Cardiac fibroblast (primary cell): ENCODE measurements at regions not wholly inside any gene's neighbourhood (a gene's known extent, or its start where the extent isn't known, plus 50 kb on each side); places are given as distances from the start of the nearest gene placed in this dataset.

Experiments
- DNase-seq, 2 donors: peaks; one replicate each; pipeline versions ENCODE4 v3.0.0 to v3.0.0-alpha.2; 2010; ENCODE audit warnings: low read depth in 2 of 2
- H3K4me3 ChIP-seq, 2 donors: replicated peaks in 1 of 2; 1 replicate in 1 of 2; 2 replicates in 1 of 2; pipeline ENCODE4 v1.5.1; 2011; ENCODE audit warnings: low read depth in 2 of 2, low read length in 2 of 2, mild to moderate bottlenecking in 2 of 2, moderate library complexity in 1 of 2
- TF ChIP-seq, protein P1 (sequence below): IDR thresholded peaks from one replicate; pipeline ENCODE4 v1.5.1; 2011; ENCODE audit warnings: low read depth, mild to moderate bottlenecking, low read length, inconsistent platforms

DNA sequence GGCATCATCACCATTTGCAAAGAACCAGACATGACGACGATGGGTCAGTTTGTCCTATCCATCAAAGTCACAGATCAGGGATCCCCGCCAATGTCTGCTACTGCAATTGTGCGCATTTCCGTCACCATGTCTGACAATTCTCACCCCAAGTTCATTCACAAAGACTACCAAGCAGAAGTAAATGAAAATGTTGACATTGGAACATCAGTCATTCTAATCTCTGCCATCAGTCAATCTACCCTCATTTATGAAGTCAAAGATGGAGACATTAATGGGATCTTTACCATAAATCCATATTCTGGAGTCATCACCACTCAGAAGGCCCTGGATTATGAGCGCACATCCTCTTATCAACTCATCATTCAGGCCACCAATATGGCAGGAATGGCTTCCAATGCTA is 171.6 kb upstream of the MTNR1B start:
- TF ChIP-seq, protein P1, sequence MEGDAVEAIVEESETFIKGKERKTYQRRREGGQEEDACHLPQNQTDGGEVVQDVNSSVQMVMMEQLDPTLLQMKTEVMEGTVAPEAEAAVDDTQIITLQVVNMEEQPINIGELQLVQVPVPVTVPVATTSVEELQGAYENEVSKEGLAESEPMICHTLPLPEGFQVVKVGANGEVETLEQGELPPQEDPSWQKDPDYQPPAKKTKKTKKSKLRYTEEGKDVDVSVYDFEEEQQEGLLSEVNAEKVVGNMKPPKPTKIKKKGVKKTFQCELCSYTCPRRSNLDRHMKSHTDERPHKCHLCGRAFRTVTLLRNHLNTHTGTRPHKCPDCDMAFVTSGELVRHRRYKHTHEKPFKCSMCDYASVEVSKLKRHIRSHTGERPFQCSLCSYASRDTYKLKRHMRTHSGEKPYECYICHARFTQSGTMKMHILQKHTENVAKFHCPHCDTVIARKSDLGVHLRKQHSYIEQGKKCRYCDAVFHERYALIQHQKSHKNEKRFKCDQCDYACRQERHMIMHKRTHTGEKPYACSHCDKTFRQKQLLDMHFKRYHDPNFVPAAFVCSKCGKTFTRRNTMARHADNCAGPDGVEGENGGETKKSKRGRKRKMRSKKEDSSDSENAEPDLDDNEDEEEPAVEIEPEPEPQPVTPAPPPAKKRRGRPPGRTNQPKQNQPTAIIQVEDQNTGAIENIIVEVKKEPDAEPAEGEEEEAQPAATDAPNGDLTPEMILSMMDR, result no peak
- H3K4me3 ChIP-seq, result no peak overlapping the region
- DNase-seq, result no peak

DNA sequence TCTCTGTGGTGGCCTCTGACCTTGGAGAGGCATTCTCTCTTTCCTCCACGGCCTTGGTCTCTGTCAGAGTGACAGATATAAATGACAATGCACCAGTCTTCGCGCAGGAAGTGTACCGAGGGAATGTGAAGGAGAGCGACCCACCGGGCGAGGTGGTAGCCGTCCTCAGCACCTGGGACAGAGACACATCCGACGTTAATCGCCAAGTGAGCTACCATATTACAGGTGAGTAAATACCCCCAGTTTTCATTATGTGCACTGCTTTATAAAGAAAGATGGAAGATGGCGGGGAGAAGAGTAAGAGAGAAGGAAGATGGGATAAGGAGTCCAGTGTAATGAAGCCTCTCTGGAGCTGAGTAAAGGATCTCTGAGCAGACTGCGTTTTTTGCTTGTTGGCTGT is 167.8 kb upstream of the MTNR1B start:
- no peak overlapping the region for H3K4me3 ChIP-seq
- TF ChIP-seq, protein P1, result no peak
- no peak for DNase-seq

DNA sequence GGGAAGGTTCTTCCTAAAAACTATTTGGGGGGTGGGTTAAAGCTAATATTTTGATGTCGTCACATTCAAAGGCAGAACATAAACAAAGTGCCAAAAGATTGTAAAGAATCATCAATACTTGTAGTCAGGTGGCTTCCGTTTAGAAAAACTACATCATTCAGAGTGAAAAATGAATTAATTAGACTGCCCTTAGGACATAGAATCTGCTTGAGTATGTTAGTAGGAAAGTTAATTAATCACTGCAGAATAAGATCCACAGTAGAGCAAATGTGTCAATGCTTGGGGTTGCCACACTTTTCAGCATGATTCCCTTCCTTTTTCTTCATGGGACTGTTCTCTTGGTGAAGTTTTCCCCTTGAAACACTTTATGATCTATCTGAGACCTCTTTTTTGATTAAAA is 166.8 kb upstream of the MTNR1B start:
- H3K4me3 ChIP-seq, result no peak overlapping the region
- DNase-seq, result no peak
- TF ChIP-seq, protein P1, result no peak

DNA sequence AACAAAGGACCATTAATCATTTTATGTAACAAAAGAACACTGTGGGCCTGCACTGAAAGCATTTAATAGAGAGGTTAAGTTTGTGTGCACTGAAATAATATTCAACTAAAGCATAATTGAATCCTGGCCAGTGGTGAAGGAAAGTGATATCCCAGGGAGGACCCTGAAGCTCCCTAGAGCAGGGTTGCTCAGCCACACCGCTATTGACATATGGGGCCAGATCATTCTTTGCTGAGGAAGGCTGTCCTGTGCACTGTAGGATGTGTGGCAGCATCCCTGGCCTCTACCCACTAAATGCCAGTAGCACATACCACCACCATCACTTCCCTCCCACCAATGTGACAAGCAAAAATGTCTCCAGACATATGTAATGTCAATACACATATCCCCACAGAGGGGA is 166.1 kb upstream of the MTNR1B start:
- DNase-seq, result no peak
- TF ChIP-seq, protein P1, result no peak
- H3K4me3 ChIP-seq, result no peak overlapping the region

DNA sequence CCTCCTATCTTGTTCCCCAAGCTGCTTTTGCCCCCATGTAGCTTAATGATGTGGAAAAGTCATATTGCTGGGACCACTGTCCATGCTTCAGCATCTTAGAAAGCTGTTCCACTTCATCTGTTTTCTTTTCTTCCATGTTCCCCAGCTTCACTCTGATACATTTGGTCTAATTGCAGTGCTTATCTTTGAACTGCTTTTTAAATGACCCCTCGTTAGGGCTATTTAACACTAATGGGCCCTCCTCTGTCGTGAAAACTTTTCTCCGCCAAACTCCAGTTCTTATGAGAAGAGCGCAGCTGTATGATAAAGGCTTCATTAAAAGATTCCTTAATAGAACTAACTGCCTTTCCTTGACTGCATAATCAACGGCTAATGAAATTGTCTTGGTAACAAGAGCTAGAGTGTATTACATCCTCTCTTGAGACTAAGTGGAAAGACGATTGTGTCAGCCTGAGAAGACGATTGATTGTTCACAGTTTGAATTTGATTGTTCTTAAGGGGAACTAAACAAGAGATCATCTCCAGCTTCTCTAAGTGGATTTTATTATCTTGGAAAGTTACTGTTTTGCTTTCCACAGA is 165.0 kb upstream of the MTNR1B start:
- TF ChIP-seq, protein P1, result no peak
- DNase-seq, result no peak
- no peak overlapping the region for H3K4me3 ChIP-seq

DNA sequence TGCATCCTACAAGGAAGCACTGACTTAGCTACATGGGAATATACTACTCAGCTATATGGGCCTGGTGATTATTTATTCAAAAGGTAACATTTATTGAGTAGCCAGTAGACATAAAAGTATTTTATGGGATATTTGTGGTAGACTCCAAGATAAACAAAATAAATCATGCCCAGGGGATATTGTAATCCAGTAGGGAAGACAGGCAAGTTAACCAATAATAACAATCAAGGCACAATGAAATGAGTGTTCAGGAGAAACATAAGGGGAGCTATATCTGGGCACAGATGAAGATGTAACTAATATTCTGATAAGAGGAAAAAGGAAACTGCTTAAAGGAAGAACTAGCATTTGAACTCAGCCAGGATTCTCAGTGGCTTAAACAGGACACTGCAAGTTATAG is 161.4 kb upstream of the MTNR1B start:
- no peak for DNase-seq
- no peak overlapping the region for H3K4me3 ChIP-seq
- TF ChIP-seq, protein P1, result no peak

DNA sequence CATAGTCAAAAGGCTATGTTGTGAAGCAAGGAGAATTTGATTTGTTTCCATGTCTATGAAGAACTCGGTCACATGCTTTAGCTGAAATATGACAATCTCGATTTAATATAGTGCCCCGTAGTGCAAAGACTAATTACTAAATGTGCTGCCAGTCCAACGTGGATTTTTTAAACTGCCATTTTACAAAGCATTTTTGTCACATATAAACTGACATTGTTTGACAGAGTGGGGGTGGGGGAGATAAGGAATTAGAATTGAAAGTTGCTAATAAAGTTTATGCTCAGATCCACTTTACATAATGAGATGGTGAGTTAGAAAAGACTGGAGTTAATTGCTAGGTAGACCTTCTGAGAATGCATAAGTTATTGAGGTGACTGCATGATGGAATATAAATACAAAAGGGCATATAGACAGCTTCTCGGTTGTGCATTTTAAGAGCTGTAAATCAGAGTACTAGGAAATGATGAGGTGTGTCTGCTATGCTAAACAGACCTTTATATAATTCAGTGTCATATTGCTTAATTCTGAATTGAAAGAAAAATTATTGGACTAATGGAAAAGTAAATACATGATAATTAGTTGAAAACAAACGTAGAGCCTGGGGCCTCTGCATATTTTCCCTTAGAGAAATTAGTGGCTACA is 158.9 kb upstream of the MTNR1B start:
- no peak for DNase-seq
- H3K4me3 ChIP-seq, result no peak overlapping the region
- TF ChIP-seq, protein P1, result no peak
